Ovary (tissue), 7 donors: ENCODE measurements at regions not wholly inside any gene's neighbourhood (a gene's known extent, or its start where the extent isn't known, plus 50 kb on each side); places are given as distances from the start of the nearest gene placed in this dataset.
"Not testable (repeated sequence)": the region's sequence is repeated elsewhere in the genome, so short reads cannot be mapped to it uniquely, and the experiment has no call there.

Experiments used
- DNase-seq, 5 donors: peaks; one replicate each; pipeline ENCODE4 v3.0.0-alpha.2; 2019 to 2020
- H3K27ac ChIP-seq, 2 donors: fragments of 200-600 bp; one replicate each; pipeline versions ENCODE4 v1.5.1 to v1.8.0; 2019 to 2022
- H3K27me3 ChIP-seq: fragments of 200-600 bp; one replicate; pipeline ENCODE4 v1.8.0; 2022
- H3K36me3 ChIP-seq: fragments of 200-600 bp; sonication (generic); one replicate; pipeline ENCODE4 v1.5.1; 2019
- H3K4me1 ChIP-seq: one replicate; pipeline ENCODE4 v1.8.1; 2013; ENCODE audit warnings: mild to moderate bottlenecking, moderate library complexity; ENCODE audit not compliant: insufficient read depth
- H3K4me3 ChIP-seq: fragments of 200-600 bp; sonication (generic); one replicate; pipeline ENCODE4 v1.5.1; 2017
- H3K9me3 ChIP-seq, 2 donors: fragments of 200-600 bp in 1 of 2; sonication (generic) in 1 of 2; one replicate each; pipeline versions ENCODE4 v1.5.1 to v1.8.1; 2013 to 2019; ENCODE audit warnings: mild to moderate bottlenecking in 1 of 2, moderate library complexity in 1 of 2
- CTCF ChIP-seq, 3 donors: fragments of 450-650 bp in 2 of 3; fragments of 200-600 bp in 1 of 3; IDR thresholded peaks; one replicate each; pipeline versions ENCODE4 v1.5.1 to v1.8.0; 2016 to 2022; ENCODE audit warnings: antibody characterized with exemption in 3 of 3, mild to moderate bottlenecking in 1 of 3
- EP300 ChIP-seq: sonication (generic); formaldehyde crosslinking; IDR thresholded peaks from one replicate; pipeline ENCODE4 v1.6.1; 2017; ENCODE audit warnings: antibody characterized with exemption
- POLR2A ChIP-seq: fragments of 450-650 bp; IDR thresholded peaks from one replicate; pipeline ENCODE4 v1.6.1; 2017; ENCODE audit warnings: antibody characterized with exemption, mild to moderate bottlenecking, moderate library complexity
- WGBS, 3 donors: extraction: QIAGEN DNeasy Blood & Tissue Kit in 1 of 3; methylation state at CpG; one replicate each; pipeline versions ENCODE4 v1.1.5 to v1.1.7; 2013 to 2017; 5-methylcytosine and 5-hydroxymethylcytosine counted together
- intact Hi-C, 4 donors: fragments of 100-400 bp; cut with DNase I; formaldehyde crosslinking; loops; one replicate each; pipeline versions ENCODE4 v1.11.0 to v1.15.1; 2022 to 2023
- donor health status: DM: no; HTN: no; CAD: no; lungs with moderate emphysema.
- donor health status: DM: no; HTN: no; CAD: no.
- donor health status: Bipolar disorder and iron deficiency.
- donor health status: DM: no; HTN: no; CAD: no.
- donor health status: DM: yes; HTN: yes; CAD: no.

- Histone ChIP-seq H3K4me1 (no peaks in the 10 kb centered on the region), H3K4me3 (no peak overlapping the region), H3K27me3 (no peaks in the 10 kb centered on the region), H3K36me3 (no peaks in the 10 kb centered on the region), H3K9me3 (no peaks in the 10 kb centered on the region), H3K27ac (no peak overlapping the region)
- DNase-seq, result no peak
- intact Hi-C loops, result no loop called here
- WGBS, 3 donors, result 69 to 75% (median 71%) methylated on average over 4 of the region's 4 CpGs
- TF ChIP-seq CTCF (IDR thresholded peaks at IDR 0.05) (no peak), EP300 (no peak), POLR2A (no peak)
Observed at GRCh38 chr6:125453516-125453915, 151.7 kb upstream of the HDDC2 start.

- TF ChIP-seq POLR2A, result no peak
- Histone ChIP-seq H3K27me3 (no peaks in the 10 kb centered on the region), H3K27ac (no peak overlapping the region), H3K4me1 (no peaks in the 10 kb centered on the region), H3K9me3 (no peaks in the 10 kb centered on the region), H3K4me3 (no peak overlapping the region), H3K36me3 (no peaks in the 10 kb centered on the region)
- intact Hi-C loops, result no loop called here
- DNase-seq, result no peak
- WGBS, 3 donors, result 68 to 89% (median 73%) methylated on average over 1 of the region's 1 CpG
Observed at GRCh38 chr6:125454351-125454750, 152.6 kb upstream of the HDDC2 start.

GRCh38 chr6:125458493-125458892, 156.7 kb upstream of the HDDC2 start:
- H3K36me3 ChIP-seq, H3K4me3 ChIP-seq, DNase-seq, intact Hi-C loops, H3K27me3 ChIP-seq, H3K4me1 ChIP-seq, H3K9me3 ChIP-seq, H3K27ac ChIP-seq: not testable (repeated sequence)
- 92 to 100% (median 94%) methylated on average over 1 of the region's 1 CpG for WGBS, 3 donors

- H3K9me3 ChIP-seq, H3K27me3 ChIP-seq, intact Hi-C loops, H3K4me3 ChIP-seq, H3K4me1 ChIP-seq, H3K27ac ChIP-seq, DNase-seq, H3K36me3 ChIP-seq: not testable (repeated sequence)
- WGBS, 3 donors, result 93 to 95% (median 94%) methylated on average over 1 of the region's 1 CpG
Observed at GRCh38 chr6:125465332-125465731, 163.6 kb upstream of the HDDC2 start.

- H3K4me3 ChIP-seq, result no peak overlapping the region
- TF ChIP-seq CTCF (IDR thresholded peaks at IDR 0.05), result no peak
- no peak for TF ChIP-seq EP300
- TF ChIP-seq POLR2A, result no peak
- no peak for DNase-seq
- H3K4me1 ChIP-seq, result no peaks in the 10 kb centered on the region
- intact Hi-C loops, result no loop called here
- H3K27ac ChIP-seq, result no peak overlapping the region
- H3K27me3 ChIP-seq, result no peaks in the 10 kb centered on the region
- H3K36me3 ChIP-seq, result no peaks in the 10 kb centered on the region
- WGBS, 3 donors, result 77 to 88% (median 83%) methylated on average over 3 of the region's 3 CpGs
- no peaks in the 10 kb centered on the region for H3K9me3 ChIP-seq
Observed at GRCh38 chr6:125469915-125470314, 168.1 kb upstream of the HDDC2 start.

- H3K4me1 ChIP-seq, result no peaks in the 10 kb centered on the region
- no peak for DNase-seq
- H3K36me3 ChIP-seq, result no peaks in the 10 kb centered on the region
- WGBS, 3 donors, result 88 to 100% (median 98%) methylated on average over 1 of the region's 1 CpG
- no peak overlapping the region for H3K4me3 ChIP-seq
- H3K27ac ChIP-seq, result no peak overlapping the region
- intact Hi-C loops, result no loop called here
- H3K27me3 ChIP-seq, result no peaks in the 10 kb centered on the region
- TF ChIP-seq EP300, result no peak
- TF ChIP-seq POLR2A, result no peak
- TF ChIP-seq CTCF (IDR thresholded peaks at IDR 0.05), result no peak
- H3K9me3 ChIP-seq, result no peaks in the 10 kb centered on the region
Observed at GRCh38 chr6:125471667-125472066, 169.9 kb upstream of the HDDC2 start.
